T-helper 2 cell (primary cell): ENCODE measurements at regions not wholly inside any gene's neighbourhood (a gene's known extent, or its start where the extent isn't known, plus 50 kb on each side); places are given as distances from the start of the nearest gene placed in this dataset.
"Not testable (repeated sequence)": the region's sequence is repeated elsewhere in the genome, so short reads cannot be mapped to it uniquely, and the experiment has no call there.

Experiments
- DNase-seq, 5 experiments: peaks; one replicate each; pipeline versions ENCODE4 v3.0.0 to v3.0.0-alpha.2; 2012 to 2022

GRCh38 chr2:142710336-142710735 is 167.1 kb upstream of the KYNU start:
- no peak for DNase-seq

GRCh38 chr2:142707318-142707717 is 170.1 kb upstream of the KYNU start:
- no peak for DNase-seq

DNA sequence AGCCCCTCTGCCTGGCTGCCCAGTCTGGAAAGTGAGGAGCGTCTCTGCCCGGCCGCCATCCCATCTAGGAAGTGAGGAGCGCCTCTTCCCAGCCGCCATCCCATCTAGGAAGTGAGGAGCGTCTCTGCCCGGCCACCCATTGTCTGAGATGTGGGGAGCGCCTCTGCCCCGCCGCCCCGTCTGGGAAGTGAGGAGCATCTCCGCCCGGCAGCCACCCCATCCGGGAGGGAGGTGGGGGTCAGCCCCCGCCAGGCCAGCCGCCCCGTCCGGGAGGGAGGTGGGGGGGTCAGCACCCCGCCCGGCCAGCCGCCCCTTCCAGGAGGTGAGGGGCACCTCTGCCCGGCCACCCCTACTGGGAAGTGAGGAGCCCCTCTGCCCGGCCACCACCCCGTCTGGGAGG is 175.1 kb upstream of the KYNU start:
- not testable (repeated sequence) for DNase-seq

DNA sequence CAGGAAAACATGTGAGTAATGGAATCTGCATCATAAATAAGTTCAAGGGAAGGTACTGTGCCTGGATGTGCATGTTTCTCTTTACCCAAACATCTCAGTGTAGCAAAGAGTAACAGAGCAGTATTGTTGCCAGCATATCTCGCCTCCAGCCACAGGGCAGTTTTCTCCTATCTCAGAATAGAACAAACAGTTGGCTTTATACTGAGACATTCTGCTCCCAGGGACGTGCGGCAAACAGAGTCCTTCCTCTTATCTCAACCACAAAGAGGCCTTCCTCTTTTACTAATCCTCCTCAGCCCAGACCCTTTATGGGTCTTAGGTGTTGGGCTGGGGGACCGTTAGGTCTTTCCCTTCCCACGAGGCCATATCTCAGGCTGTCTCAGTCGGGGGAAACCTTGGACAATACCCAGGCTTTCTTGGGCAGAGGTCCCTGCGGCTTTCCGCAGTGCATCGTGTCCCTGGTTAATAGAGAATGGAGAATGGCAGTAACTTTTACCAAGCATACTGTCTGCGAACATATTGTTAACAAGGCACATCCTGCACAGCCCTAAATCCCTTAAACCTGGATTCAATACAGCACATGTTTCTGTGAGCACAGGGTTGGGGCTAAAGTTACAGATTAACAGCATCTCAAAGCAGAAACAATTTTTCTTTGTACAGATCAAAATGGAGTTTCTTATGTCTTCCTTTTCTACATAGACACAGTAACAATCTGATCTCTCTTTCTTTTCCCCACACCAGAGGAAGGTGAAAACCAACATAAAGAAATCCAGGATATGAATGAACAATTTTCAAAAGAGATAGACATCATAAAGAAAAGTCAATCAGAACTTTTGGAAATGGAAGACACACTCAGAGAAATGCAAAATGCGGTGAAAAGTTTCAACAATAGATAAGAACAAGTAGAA is 181.9 kb upstream of the KYNU start:
- DNase-seq, result not testable (repeated sequence)

GRCh38 chr2:142694282-142694681 is 183.2 kb upstream of the KYNU start:
- no peak for DNase-seq

GRCh38 chr2:142693171-142693950 is 184.1 kb upstream of the KYNU start:
- DNase-seq, result no peak

GRCh38 chr2:142688856-142689605 is 188.4 kb upstream of the KYNU start:
- no peak for DNase-seq

GRCh38 chr2:142687509-142687908 is 190.0 kb upstream of the KYNU start:
- no peak for DNase-seq

DNA sequence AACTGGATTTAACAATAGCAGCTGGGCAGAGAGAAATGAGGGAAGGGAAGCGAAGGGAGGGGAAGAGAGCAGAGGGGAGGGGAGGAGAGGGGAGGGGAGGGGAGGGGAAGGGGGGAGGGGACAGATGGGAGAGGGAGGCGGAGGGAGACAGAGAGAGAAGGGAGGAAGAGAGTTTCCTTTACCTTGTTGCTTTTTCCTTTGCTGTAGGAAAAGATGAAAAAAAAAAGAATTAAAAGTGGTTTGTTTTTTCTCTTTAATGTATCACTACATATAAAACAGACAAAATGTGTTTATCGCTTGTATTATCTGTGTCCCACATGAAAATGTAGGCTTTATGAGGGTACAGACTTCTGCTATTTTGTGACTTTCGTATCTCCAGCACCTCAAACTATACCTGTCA is 190.4 kb upstream of the KYNU start:
- DNase-seq, result no peak

- no peak for DNase-seq
These were observed 192.8 kb upstream of the KYNU start for GRCh38 chr2:142684667-142685066.

DNA sequence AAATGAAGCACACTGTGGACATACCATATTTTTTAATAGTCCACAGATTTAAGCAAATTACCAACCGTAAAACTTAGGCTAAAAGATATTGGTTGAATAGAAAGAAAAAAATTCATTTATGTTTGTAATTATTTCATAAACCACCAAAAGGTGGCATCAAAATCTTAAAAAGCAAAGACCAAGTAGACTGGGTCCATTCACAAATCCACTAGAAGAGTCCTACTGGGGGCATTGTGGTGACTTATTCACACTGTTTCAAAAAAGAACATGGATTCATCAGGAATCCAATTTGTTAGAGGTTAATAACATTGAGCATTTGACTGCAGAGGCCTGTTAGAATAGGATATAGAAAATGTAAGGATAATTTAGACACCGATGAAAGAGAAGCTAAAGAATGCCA is 194.9 kb upstream of the KYNU start:
- DNase-seq, result no peak

- DNase-seq, result no peak
These were observed 195.5 kb upstream of the KYNU start for GRCh38 chr2:142681952-142682351.

DNA sequence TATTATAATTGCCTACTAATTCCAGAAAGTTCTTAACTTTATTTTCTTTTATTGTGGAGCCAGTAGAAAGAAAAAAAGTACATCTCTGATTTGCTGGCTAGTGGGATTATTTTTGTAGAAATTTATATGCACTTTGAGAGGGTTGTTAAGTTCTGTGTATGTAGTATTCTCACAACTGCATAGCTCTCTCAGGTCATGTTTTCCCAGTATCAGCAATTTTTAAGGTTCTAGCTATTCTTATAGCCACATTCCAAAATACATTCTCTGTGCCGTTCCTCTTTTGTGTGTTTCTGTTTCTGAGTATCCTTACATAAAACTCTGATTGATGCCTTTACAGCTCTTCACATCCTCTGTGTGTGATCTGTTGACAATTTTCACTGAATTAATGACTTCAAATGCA is 199.3 kb upstream of the KYNU start:
- no peak for DNase-seq

- DNase-seq, result no peak
These were observed 202.1 kb upstream of the KYNU start for GRCh38 chr2:142675398-142675797.

- DNase-seq, result no peak
These were observed 203.6 kb upstream of the KYNU start for GRCh38 chr2:142673836-142674235.

DNA sequence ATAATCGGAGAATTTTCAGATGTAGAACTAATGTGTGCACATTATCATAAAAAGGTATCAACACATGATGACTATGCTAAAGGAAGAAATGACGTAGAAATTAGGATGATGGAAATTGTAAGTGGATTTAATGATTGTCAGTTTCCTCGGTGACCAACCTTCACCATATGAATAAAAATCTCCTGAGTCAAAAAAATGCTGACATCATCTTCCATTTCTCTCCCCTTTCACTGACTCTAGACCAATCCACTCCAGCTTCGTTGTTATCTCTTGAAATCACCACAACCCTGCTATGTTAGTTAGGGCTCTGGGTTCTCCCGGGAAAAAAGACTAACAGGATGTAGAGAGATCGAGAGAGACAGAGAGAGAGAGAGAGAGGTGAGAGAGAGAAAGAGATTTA is 204.8 kb upstream of the KYNU start:
- DNase-seq, result no peak

DNA sequence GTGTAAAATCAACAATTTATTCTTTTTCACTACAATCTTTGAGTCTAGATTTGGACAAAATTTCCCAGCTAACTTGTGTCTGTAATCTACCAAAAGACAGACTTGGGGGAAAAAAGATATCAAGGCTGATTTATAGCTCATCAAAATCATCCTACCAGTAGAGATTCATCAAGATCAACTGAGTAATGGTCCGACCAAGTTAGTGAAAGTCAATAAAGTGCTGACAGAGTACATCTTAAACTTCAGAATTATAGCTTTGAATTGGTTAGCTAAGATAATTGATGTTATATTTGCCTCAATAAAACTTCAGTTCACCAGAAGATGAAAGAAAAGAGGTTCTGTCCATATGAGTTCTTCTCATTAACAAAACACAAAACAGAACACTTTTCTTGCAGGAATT is 207.1 kb upstream of the KYNU start:
- DNase-seq, result no peak

GRCh38 chr2:142668420-142668819 is 209.0 kb upstream of the KYNU start:
- no peak for DNase-seq

DNA sequence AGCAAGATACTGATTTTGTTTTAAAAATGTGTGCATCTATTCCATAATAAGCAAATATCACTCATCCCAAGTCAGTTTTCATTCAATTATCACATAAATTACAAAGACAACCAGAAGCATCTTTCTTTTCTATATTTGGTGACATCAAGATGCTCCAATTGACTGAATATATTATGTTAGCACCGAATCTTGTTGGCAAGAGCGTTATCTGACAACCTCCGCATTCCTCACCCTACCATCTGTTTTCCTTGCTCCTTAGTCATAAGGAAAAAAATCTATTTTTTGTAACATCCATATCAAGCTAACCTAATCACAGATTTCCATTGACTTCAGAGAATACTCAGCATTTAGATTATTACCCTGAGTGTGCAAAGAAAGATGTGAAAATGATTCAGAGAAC is 212.2 kb upstream of the KYNU start:
- DNase-seq, result no peak

DNA sequence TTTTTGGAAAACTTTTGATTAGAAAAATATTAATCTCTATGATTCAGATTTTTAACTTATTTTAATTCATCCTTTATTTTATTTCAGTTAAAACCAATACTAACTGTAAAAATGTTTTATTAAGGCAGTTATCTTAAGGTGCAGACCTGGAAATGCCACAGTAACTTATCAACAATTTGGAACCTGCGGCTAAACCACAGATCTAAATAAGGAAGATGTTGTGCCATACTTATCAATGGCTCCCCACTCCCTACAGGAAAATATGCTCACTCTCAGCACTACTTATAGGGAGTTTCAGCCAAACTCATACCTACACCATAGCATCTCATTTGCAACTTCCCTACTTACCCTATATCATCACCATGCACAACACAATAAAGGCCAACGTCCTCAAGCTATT is 226.9 kb upstream of the KYNU start:
- DNase-seq, result no peak

DNA sequence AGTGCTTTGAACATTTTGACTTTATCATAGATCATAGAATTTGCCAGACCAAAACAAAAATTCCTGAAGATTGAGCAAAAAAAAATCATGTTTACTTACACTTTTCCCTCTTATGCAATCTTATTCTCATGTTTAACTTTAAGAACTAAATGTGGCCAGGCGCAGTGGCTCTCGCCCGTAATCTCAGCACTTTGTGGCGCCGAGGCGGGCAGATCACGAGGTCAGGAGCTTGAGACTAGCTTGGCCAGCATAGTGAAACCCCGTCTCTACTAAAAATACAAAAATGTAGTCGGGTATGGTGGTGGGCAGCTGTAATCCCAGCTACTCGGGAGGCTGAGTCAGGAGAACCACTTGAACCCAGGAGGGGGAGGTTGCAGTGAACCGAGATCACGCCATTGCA is 227.9 kb upstream of the KYNU start:
- no peak for DNase-seq

DNA sequence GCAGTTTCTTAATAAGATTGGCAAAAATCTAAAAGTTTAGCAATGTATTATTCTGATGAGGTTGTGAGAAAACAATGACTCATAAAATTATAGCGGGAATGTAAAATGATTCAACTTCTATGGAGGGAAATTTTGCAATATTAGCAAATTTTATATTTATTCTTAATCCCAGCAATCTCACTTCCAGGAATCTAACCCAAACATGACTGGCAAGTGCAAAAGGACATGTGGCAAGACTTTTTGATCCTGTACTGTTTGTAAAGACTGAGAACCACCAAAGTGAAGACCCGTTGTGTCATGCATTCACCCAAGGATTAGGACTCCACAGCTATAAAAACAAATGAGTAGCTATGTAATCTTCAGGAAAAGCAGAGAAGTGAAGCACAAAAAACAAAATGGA is 234.8 kb upstream of the KYNU start:
- no peak for DNase-seq

- DNase-seq, result no peak
These were observed 248.3 kb upstream of the KYNU start for GRCh38 chr2:142629193-142629592.
